Epithelial cell of esophagus (primary cell): ENCODE measurements at regions not wholly inside any gene's neighbourhood (a gene's known extent, or its start where the extent isn't known, plus 50 kb on each side); places are given as distances from the start of the nearest gene placed in this dataset.

Experiments
- DNase-seq: peaks from one replicate; pipeline ENCODE4 v3.0.0; 2010; ENCODE audit warnings: low read depth
- H3K4me3 ChIP-seq: 2 replicates; pipeline ENCODE4 v1.5.1; 2011; ENCODE audit warnings: mild to moderate bottlenecking, low read length, control low read depth
- CTCF ChIP-seq: IDR thresholded peaks from 2 replicates; pipeline ENCODE4 v1.5.1; 2011; ENCODE audit warnings: low read depth, mild to moderate bottlenecking, low read length, control low read depth, inconsistent platforms; ENCODE audit not compliant: insufficient read depth; ENCODE audit errors: missing control alignments

- no peak overlapping the region for H3K4me3 ChIP-seq
- DNase-seq, result no peak
- no peak for TF ChIP-seq CTCF
Observed at GRCh38 chr5:91635950-91636734, 253.0 kb upstream of the ARRDC3 start.

GRCh38 chr5:91632871-91633270, 249.8 kb upstream of the ARRDC3 start:
- no peak for TF ChIP-seq CTCF
- H3K4me3 ChIP-seq, result no peak overlapping the region
- DNase-seq, result no peak

- DNase-seq, result no peak
- no peak for TF ChIP-seq CTCF
- H3K4me3 ChIP-seq, result no peak overlapping the region
Observed at GRCh38 chr5:91611746-91612145, 228.6 kb upstream of the ARRDC3 start.

GRCh38 chr5:91607675-91608074, 224.6 kb upstream of the ARRDC3 start:
- DNase-seq, result no peak
- H3K4me3 ChIP-seq, result no peak overlapping the region
- TF ChIP-seq CTCF, result no peak

GRCh38 chr5:91599863-91600262, 216.7 kb upstream of the ARRDC3 start:
- no peak for TF ChIP-seq CTCF
- H3K4me3 ChIP-seq, result no peak overlapping the region
- no peak for DNase-seq

GRCh38 chr5:91598216-91598615, 215.1 kb upstream of the ARRDC3 start:
- no peak overlapping the region for H3K4me3 ChIP-seq
- DNase-seq, result peak; percentile 1
- TF ChIP-seq CTCF, result no peak

GRCh38 chr5:91595424-91595823, 212.3 kb upstream of the ARRDC3 start:
- no peak for DNase-seq
- no peak overlapping the region for H3K4me3 ChIP-seq

More at GRCh38 chr5:91595424-91595823, 212.3 kb upstream of the ARRDC3 start:
- TF ChIP-seq CTCF, result no peak
